Mucosa of rectum (tissue), 2 donors: ENCODE measurements at regions not wholly inside any gene's neighbourhood (a gene's known extent, or its start where the extent isn't known, plus 50 kb on each side); places are given as distances from the start of the nearest gene placed in this dataset.

Source experiments
- H3K27ac ChIP-seq, 2 donors: one replicate each; pipeline ENCODE4 v1.7.0; 2013; ENCODE audit warnings: inconsistent platforms in 2 of 2, low read depth in 2 of 2, low read length in 2 of 2
- H3K27me3 ChIP-seq, 2 donors: one replicate each; pipeline ENCODE4 v1.7.0; 2013; ENCODE audit warnings: low read length in 2 of 2; ENCODE audit not compliant: control insufficient read depth in 2 of 2, insufficient read depth in 2 of 2
- H3K36me3 ChIP-seq, 2 donors: one replicate each; pipeline ENCODE4 v1.7.0; 2013; ENCODE audit warnings: low read length in 2 of 2; ENCODE audit not compliant: control insufficient read depth in 2 of 2, insufficient read depth in 2 of 2
- H3K4me1 ChIP-seq, 2 donors: one replicate each; pipeline ENCODE4 v1.7.0; 2013; ENCODE audit warnings: low read length in 2 of 2, mild to moderate bottlenecking in 1 of 2; ENCODE audit not compliant: control insufficient read depth in 2 of 2, insufficient read depth in 2 of 2
- H3K4me3 ChIP-seq, 2 donors: one replicate each; pipeline ENCODE4 v1.7.0; 2013; ENCODE audit warnings: low read length in 2 of 2
- H3K9ac ChIP-seq, 2 donors: one replicate each; pipeline ENCODE4 v1.7.0; 2013; ENCODE audit warnings: low read length in 2 of 2, low read depth in 1 of 2, mild to moderate bottlenecking in 1 of 2
- H3K9me3 ChIP-seq, 2 donors: one replicate each; pipeline ENCODE4 v1.7.0; 2013; ENCODE audit warnings: low read length in 2 of 2; ENCODE audit not compliant: control insufficient read depth in 2 of 2
- donor health status: healthy.
- donor health status: Normal muscosa, but diverticular disease.

DNA sequence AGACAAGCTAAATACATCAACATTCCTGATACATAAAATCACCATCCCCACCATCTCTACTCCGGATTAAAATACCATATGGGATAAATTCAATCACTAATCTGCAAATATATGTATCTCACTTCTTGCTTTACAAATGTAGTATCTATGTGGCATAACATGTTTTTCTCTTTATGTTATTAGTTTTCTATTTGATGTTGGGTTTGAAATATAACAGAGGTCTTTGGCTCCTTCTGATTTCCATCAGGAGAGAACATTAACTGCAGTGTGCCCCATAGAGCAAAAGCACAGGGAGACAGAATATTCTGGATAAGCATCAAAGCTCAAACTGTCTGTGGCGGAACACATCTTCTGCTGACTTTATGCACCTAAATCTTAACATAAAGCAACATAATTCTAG is 547.2 kb upstream of the CDH8 start:
- H3K4me3 ChIP-seq = no peak overlapping the region
- H3K9ac ChIP-seq = no peak overlapping the region
- no peak overlapping the region for H3K27ac ChIP-seq
- no peaks in the 10 kb centered on the region for H3K36me3 ChIP-seq
- H3K27me3 ChIP-seq = no peaks in the 10 kb centered on the region
- H3K9me3 ChIP-seq = peaks cover 0 to 4% of the 10 kb centered on the region in 2 donors
- no peaks in the 10 kb centered on the region for H3K4me1 ChIP-seq

DNA sequence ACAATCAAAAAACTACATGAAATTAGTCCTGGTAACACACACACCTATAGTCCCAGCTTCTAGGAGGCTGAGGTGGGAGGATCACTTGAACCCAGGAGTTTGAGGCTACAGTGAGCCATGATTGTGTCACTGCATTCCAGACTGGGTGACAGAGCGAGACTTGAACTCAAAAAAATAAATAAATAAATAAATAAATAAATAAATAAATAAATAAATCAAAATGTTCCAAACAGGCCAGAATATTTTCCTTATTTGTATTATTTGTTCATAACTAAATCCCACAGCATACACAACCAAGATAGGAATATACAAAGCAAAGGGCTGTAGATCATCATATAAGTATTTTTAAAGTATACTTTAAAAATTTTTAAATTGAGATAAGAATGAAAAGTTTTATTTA is 537.2 kb upstream of the CDH8 start:
- no peak overlapping the region for H3K27ac ChIP-seq
- no peak overlapping the region for H3K9ac ChIP-seq
- H3K36me3 ChIP-seq = no peaks in the 10 kb centered on the region
- peaks cover 0 to 1% of the 10 kb centered on the region in 2 donors for H3K9me3 ChIP-seq
- H3K27me3 ChIP-seq = no peaks in the 10 kb centered on the region
- H3K4me1 ChIP-seq = no peaks in the 10 kb centered on the region
- H3K4me3 ChIP-seq = no peak overlapping the region

DNA sequence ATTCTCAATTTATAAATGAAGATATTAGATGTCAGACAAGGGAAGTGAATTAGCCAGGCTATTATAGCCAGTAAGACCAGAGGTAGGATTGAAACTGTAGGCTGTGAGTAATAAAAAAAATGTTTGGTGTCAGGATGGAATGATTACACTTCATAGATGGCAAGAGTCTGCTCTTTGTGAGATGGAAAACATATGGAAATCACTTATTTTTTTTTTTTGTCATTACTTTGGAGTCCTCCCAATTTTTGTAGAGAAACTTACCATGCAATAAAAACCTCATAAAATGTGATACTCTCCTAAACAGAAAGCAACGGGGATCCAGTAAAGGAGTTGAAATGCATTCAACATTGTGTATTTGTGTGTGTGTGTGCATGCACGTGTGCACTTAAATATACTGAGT is 532.7 kb upstream of the CDH8 start:
- Histone ChIP-seq H3K27ac (no peak overlapping the region), H3K4me3 (no peak overlapping the region), H3K4me1 (no peaks in the 10 kb centered on the region), H3K27me3 (no peaks in the 10 kb centered on the region), H3K36me3 (no peaks in the 10 kb centered on the region), H3K9me3 (peaks cover 0 to 4% of the 10 kb centered on the region in 2 donors), H3K9ac (no peak overlapping the region)

DNA sequence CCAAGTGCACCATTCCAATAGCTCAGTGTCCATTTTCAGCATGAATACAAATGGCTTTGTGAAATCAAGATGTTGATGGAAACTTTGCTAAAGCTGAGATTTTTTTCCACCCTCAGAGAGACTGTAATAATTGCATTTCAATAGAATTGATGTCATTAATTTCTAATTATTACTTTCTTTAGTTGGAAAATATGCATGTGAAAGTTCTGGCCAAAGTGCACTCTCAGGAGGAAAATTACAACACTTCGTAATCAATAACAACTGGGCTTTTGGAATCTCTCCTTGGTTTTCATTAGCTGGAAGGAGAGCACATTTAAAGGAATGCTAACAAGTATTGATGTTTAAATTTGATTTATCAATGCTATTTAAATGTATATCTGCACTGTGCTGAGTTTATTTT is 529.5 kb upstream of the CDH8 start:
- Histone ChIP-seq H3K9ac (no peak overlapping the region), H3K27ac (no peak overlapping the region), H3K9me3 (peaks cover 0 to 4% of the 10 kb centered on the region in 2 donors), H3K4me1 (no peaks in the 10 kb centered on the region), H3K36me3 (no peaks in the 10 kb centered on the region), H3K4me3 (no peak overlapping the region), H3K27me3 (no peaks in the 10 kb centered on the region)

DNA sequence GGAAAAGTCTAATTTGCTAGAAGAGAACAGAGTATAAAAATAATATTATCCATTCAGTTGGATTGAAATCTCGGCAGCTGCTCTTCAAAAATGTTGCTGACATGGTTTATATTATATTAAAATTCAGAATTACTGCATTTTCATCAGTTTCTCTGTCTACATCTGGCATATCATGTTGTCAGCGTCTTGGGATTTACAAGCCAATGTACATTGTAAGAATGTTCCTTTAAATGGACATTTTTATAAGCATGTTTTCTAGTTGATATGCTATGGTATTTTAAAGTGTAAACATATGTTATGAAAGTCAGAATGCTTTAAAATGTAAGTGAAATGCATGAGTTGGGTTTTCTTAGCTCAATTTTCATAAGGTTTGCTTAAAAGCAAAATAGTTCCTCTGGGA is 528.1 kb upstream of the CDH8 start:
- H3K9me3 ChIP-seq = peaks cover 0 to 4% of the 10 kb centered on the region in 2 donors
- H3K27me3 ChIP-seq = no peaks in the 10 kb centered on the region
- H3K9ac ChIP-seq = no peak overlapping the region
- no peak overlapping the region for H3K4me3 ChIP-seq
- H3K36me3 ChIP-seq = no peaks in the 10 kb centered on the region
- no peaks in the 10 kb centered on the region for H3K4me1 ChIP-seq
- H3K27ac ChIP-seq = no peak overlapping the region

DNA sequence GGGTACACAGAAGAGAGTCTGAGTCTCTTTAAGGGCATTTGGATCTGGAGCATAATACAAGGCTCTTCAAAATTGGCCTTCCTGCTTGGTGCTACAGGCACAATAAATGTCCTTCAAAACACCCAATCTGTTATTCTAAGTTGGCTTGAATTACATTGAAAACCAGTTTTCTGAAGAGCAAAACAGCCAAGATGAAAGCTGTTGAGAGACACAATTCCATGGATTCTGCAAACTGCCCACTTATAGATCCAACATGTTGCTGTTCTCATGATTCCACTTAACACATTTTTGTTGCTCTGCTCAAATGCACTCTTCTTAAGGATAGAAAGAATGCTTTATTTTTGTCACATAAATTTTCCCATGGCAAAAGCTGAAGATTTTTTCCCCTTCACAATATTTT is 525.9 kb upstream of the CDH8 start:
- Histone ChIP-seq H3K9ac (no peak overlapping the region), H3K27ac (no peak overlapping the region), H3K9me3 (no peaks in the 10 kb centered on the region), H3K4me1 (no peaks in the 10 kb centered on the region), H3K4me3 (no peak overlapping the region), H3K36me3 (no peaks in the 10 kb centered on the region), H3K27me3 (no peaks in the 10 kb centered on the region)

DNA sequence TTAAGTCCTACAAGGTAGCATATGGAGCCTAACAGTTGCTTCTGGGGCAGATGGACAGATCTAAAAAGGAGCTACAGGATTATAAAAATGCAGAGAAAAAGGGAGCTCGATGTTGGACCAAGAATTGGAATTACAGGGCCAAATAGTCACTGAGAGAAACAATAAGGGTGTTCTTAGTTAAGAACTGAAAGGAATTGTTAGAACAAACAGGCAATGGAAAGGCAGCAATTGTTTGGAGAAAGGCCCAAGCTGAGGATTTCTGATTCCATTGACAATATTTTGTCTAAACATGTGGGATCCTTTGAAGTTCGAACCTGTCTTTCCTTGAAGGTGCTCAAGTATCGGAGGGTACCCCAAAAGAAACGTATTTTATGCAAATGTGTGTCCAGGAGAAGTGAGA is 513.6 kb upstream of the CDH8 start:
- H3K4me1 ChIP-seq = no peaks in the 10 kb centered on the region
- no peak overlapping the region for H3K27ac ChIP-seq
- H3K9me3 ChIP-seq = no peaks in the 10 kb centered on the region
- no peaks in the 10 kb centered on the region for H3K27me3 ChIP-seq
- no peak overlapping the region for H3K9ac ChIP-seq
- no peaks in the 10 kb centered on the region for H3K36me3 ChIP-seq
- H3K4me3 ChIP-seq = no peak overlapping the region

DNA sequence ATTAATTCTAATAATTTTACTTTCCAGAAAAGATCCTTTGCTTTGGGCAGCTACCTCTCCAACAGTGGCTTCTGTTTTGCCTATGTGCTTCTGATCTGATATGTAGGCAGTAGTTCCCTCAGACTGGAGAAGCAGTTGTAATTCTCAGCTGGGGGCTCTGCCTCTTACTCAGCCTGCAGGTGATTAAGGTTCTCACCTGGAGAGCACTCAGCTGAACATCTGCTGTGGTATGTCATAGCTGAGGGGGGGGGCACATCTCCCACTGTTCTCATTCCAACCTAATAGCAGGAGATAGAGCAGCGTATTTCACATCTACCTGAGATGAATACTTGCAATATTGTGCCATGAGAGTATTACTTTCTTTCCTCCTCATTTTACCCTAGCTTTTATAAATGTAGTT is 511.9 kb upstream of the CDH8 start:
- H3K9me3 ChIP-seq = no peaks in the 10 kb centered on the region
- no peak overlapping the region for H3K4me3 ChIP-seq
- H3K36me3 ChIP-seq = no peaks in the 10 kb centered on the region
- no peaks in the 10 kb centered on the region for H3K4me1 ChIP-seq
- no peaks in the 10 kb centered on the region for H3K27me3 ChIP-seq
- no peak overlapping the region for H3K9ac ChIP-seq
- H3K27ac ChIP-seq = no peak overlapping the region

DNA sequence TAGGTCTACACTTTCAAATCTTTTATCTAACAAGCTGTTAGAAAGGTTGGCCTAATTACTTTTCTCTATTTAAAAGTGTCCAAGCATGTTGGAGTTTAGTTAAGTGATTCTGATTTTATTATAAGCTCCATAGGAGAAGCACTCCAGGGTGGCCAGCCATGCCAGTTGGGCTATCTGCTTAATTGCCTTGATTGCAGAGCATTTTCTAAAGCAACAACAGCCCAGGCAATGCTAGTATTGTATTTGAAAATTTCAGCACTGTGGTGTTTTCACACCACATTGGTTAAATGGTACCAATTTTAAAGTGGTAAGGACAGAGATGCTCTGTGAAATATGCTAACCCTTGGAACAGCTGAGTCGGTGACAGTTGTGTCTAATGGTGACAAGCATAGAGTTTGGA is 510.5 kb upstream of the CDH8 start:
- H3K4me3 ChIP-seq = no peak overlapping the region
- H3K9ac ChIP-seq = no peak overlapping the region
- H3K9me3 ChIP-seq = no peaks in the 10 kb centered on the region
- H3K36me3 ChIP-seq = no peaks in the 10 kb centered on the region
- no peak overlapping the region for H3K27ac ChIP-seq
- H3K27me3 ChIP-seq = no peaks in the 10 kb centered on the region
- H3K4me1 ChIP-seq = no peaks in the 10 kb centered on the region

DNA sequence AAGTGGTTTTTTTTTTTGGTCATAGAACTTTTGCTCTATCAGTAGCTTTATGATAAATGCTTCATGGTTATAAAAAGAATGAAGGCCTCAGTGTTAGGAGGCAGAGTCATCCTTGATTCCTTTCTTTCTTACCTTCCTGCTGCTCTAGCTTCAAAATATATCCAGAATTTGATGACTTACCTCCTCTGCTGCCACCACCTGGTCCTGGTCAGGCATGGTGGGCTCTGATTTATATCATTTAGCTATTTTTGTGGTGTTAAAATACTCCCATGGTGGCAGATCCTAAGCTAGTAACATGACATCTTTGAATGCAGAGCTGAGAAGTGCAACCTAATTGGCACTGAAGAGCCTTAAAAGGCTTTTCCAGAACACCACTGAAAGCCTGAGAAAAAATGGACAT is 508.8 kb upstream of the CDH8 start:
- Histone ChIP-seq H3K9ac (no peak overlapping the region), H3K27me3 (no peaks in the 10 kb centered on the region), H3K9me3 (no peaks in the 10 kb centered on the region), H3K36me3 (no peaks in the 10 kb centered on the region), H3K27ac (no peak overlapping the region), H3K4me1 (no peaks in the 10 kb centered on the region), H3K4me3 (no peak overlapping the region)

DNA sequence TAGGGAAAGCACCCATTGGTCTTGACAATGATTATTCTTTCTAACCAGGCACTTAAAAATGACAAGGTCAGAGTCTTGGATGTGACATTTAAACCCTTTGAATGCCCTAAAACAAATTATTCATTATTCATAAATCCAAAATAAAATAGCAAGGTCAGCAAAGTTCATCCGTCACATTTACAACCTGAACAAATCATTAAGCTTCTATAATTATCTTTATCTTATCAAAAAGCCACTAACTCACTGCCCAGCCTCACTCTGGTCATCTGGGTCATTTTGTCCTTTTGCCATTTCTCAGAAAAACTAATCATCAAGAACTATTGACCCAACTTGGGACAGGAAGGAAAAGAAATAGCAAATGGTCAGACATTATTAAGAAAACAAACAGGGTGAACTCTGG is 507.3 kb upstream of the CDH8 start:
- H3K9ac ChIP-seq = no peak overlapping the region
- no peak overlapping the region for H3K27ac ChIP-seq
- no peaks in the 10 kb centered on the region for H3K27me3 ChIP-seq
- H3K4me1 ChIP-seq = no peaks in the 10 kb centered on the region
- no peaks in the 10 kb centered on the region for H3K36me3 ChIP-seq
- no peak overlapping the region for H3K4me3 ChIP-seq
- no peaks in the 10 kb centered on the region for H3K9me3 ChIP-seq
